Mesendoderm (in vitro differentiated cells): ENCODE measurements at regions not wholly inside any gene's neighbourhood (a gene's known extent, or its start where the extent isn't known, plus 50 kb on each side); places are given as distances from the start of the nearest gene placed in this dataset.

ENCODE experiments used
- DNase-seq: peaks from one replicate; pipeline ENCODE4 v3.0.0; 2013
- H2AK5ac ChIP-seq: 2 replicates; pipeline ENCODE4 v1.6.1; 2013; ENCODE audit warnings: low read length, inconsistent platforms
- H2BK120ac ChIP-seq: 2 replicates; pipeline ENCODE4 v1.6.1; 2013; ENCODE audit warnings: low read depth, mild to moderate bottlenecking, low read length, moderate library complexity, mixed read lengths
- H2BK15ac ChIP-seq: replicated peaks from 2 replicates; pipeline ENCODE4 v1.6.1; 2013; ENCODE audit warnings: low read depth, mild to moderate bottlenecking, moderate library complexity
- H2BK5ac ChIP-seq: 2 replicates; pipeline ENCODE4 v1.6.1; 2013; ENCODE audit warnings: low read length, inconsistent platforms
- H3K18ac ChIP-seq: 2 replicates; pipeline ENCODE4 v1.6.1; 2013; ENCODE audit warnings: mild to moderate bottlenecking, low read length, mixed read lengths
- H3K23ac ChIP-seq: one replicate; pipeline ENCODE4 v1.6.1; 2013; ENCODE audit warnings: low read length
- H3K27ac ChIP-seq: 2 replicates; pipeline ENCODE4 v1.5.1; 2013; ENCODE audit warnings: low read depth, mild to moderate bottlenecking, inconsistent platforms, low read length, moderate library complexity
- H3K27me3 ChIP-seq: 2 replicates; pipeline ENCODE4 v1.6.1; 2013; ENCODE audit warnings: low read length, control low read depth, mild to moderate bottlenecking, inconsistent platforms; ENCODE audit not compliant: insufficient read depth, poor library complexity
- H3K36me3 ChIP-seq: 2 replicates; pipeline ENCODE4 v1.6.1; 2013; ENCODE audit warnings: low read length, inconsistent platforms; ENCODE audit not compliant: control insufficient read depth, insufficient read depth
- H3K4ac ChIP-seq: one replicate; pipeline ENCODE4 v1.6.1; 2013; ENCODE audit warnings: low read depth, mild to moderate bottlenecking, low read length, moderate library complexity
- H3K4me1 ChIP-seq: 2 replicates; pipeline ENCODE4 v1.6.1; 2013; ENCODE audit warnings: low read depth, low read length, inconsistent platforms; ENCODE audit not compliant: control insufficient read depth
- H3K4me2 ChIP-seq: 2 replicates; pipeline ENCODE4 v1.6.1; 2013; ENCODE audit warnings: low read length
- H3K4me3 ChIP-seq: 2 replicates; pipeline ENCODE4 v1.5.1; 2013; ENCODE audit warnings: mild to moderate bottlenecking, low read length
- H3K56ac ChIP-seq: one replicate; pipeline ENCODE4 v1.6.1; 2013; ENCODE audit warnings: low read length
- H3K79me1 ChIP-seq: 2 replicates; pipeline ENCODE4 v1.6.1; 2013; ENCODE audit warnings: low read length, inconsistent platforms
- H3K79me2 ChIP-seq: 2 replicates; pipeline ENCODE4 v1.6.1; 2013; ENCODE audit warnings: mild to moderate bottlenecking, low read length; ENCODE audit not compliant: control insufficient read depth, insufficient read depth
- H3K9ac ChIP-seq: 2 replicates; pipeline ENCODE4 v1.6.1; 2013; ENCODE audit warnings: low read length, inconsistent platforms
- H4K5ac ChIP-seq: one replicate; pipeline ENCODE4 v1.6.1; 2013; ENCODE audit warnings: low read length
- H4K8ac ChIP-seq: one replicate; pipeline ENCODE4 v1.6.1; 2013; ENCODE audit warnings: low read depth, mild to moderate bottlenecking, control low read depth, low read length, moderate library complexity
- WGBS: extraction: QIAGEN DNeasy Blood & Tissue Kit; methylation state at CpG from one replicate; pipeline ENCODE4 v1.1.7; 2013; ENCODE audit warnings: low lambda C conversion rate, missing lambda C conversion rate; ENCODE audit not compliant: insufficient coverage; ENCODE audit errors: extremely low coverage; 5-methylcytosine and 5-hydroxymethylcytosine counted together

DNA sequence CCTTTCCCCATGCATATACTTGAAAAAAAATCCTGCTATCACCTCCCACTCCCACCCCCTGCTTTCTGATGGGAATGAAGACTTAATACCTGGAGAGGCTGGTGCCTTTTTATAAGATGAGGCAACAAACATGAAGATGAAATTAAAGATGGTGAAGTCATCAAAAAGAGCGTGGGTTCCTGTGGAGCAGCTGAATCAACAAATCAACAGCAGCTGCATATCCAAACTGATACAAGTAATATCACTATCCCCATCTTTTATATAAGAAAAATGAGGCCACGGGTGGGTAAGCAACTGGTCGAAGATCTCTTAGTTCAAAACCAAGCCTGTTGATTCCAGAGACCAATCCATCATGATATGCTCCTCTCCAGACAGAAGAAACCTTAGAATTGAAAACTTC lies 268.5 kb downstream of the ENC1 start:
- DNase-seq, result no peak
- no peak overlapping the region for H3K9ac ChIP-seq
- H3K4ac ChIP-seq, result no peak overlapping the region
- no peak overlapping the region for H2BK15ac ChIP-seq
- no peak overlapping the region for H4K8ac ChIP-seq
- no peaks in the 10 kb centered on the region for H3K27me3 ChIP-seq
- H3K79me2 ChIP-seq, result no peaks in the 10 kb centered on the region
- H3K36me3 ChIP-seq, result no peaks in the 10 kb centered on the region
- H3K56ac ChIP-seq, result no peak overlapping the region
- no peaks in the 10 kb centered on the region for H3K79me1 ChIP-seq
- H3K4me2 ChIP-seq, result no peak overlapping the region
- no peak overlapping the region for H3K27ac ChIP-seq
- H4K5ac ChIP-seq, result no peak overlapping the region
- no peak overlapping the region for H2AK5ac ChIP-seq
- H2BK5ac ChIP-seq, result no peak overlapping the region
- WGBS, result no CpG with 5 or more reads among the region's 3 CpGs
- H3K23ac ChIP-seq, result no peak overlapping the region
- no peak overlapping the region for H2BK120ac ChIP-seq
- H3K4me3 ChIP-seq, result no peak overlapping the region
- H3K4me1 ChIP-seq, result peaks cover 1% of the 10 kb centered on the region
- no peak overlapping the region for H3K18ac ChIP-seq

GRCh38 chr5:74371621-74372020 lies 268.9 kb downstream of the ENC1 start:
- Histone ChIP-seq H4K5ac (no peak overlapping the region), H4K8ac (no peak overlapping the region), H3K23ac (no peak overlapping the region), H3K79me2 (no peaks in the 10 kb centered on the region), H3K27me3 (no peaks in the 10 kb centered on the region), H2BK120ac (no peak overlapping the region), H3K4me2 (no peak overlapping the region), H2BK15ac (no peak overlapping the region), H3K4me3 (no peak overlapping the region), H3K9ac (no peak overlapping the region), H3K18ac (no peak overlapping the region), H2BK5ac (no peak overlapping the region), H3K4me1 (peaks cover 1% of the 10 kb centered on the region), H3K79me1 (no peaks in the 10 kb centered on the region), H3K4ac (no peak overlapping the region), H2AK5ac (no peak overlapping the region), H3K36me3 (no peaks in the 10 kb centered on the region), H3K56ac (no peak overlapping the region), H3K27ac (no peak overlapping the region)
- WGBS, result no CpG with 5 or more reads among the region's 5 CpGs
- DNase-seq, result no peak

- no peak overlapping the region for H3K4me2 ChIP-seq
- no peak overlapping the region for H4K5ac ChIP-seq
- no peak overlapping the region for H2BK15ac ChIP-seq
- no peak overlapping the region for H3K4ac ChIP-seq
- no peak overlapping the region for H4K8ac ChIP-seq
- no peak overlapping the region for H3K27ac ChIP-seq
- H3K79me1 ChIP-seq, result no peaks in the 10 kb centered on the region
- no peak overlapping the region for H3K9ac ChIP-seq
- no peaks in the 10 kb centered on the region for H3K27me3 ChIP-seq
- H2BK5ac ChIP-seq, result no peak overlapping the region
- no peak overlapping the region for H3K23ac ChIP-seq
- H3K56ac ChIP-seq, result no peak overlapping the region
- WGBS, result no CpG with 5 or more reads among the region's 7 CpGs
- H3K18ac ChIP-seq, result no peak overlapping the region
- DNase-seq, result no peak
- no peaks in the 10 kb centered on the region for H3K36me3 ChIP-seq
- H2BK120ac ChIP-seq, result no peak overlapping the region
- no peaks in the 10 kb centered on the region for H3K4me1 ChIP-seq
- no peak overlapping the region for H2AK5ac ChIP-seq
- H3K79me2 ChIP-seq, result no peaks in the 10 kb centered on the region
- H3K4me3 ChIP-seq, result no peak overlapping the region
Measured at GRCh38 chr5:74370168-74370567, 270.4 kb downstream of the ENC1 start.

DNA sequence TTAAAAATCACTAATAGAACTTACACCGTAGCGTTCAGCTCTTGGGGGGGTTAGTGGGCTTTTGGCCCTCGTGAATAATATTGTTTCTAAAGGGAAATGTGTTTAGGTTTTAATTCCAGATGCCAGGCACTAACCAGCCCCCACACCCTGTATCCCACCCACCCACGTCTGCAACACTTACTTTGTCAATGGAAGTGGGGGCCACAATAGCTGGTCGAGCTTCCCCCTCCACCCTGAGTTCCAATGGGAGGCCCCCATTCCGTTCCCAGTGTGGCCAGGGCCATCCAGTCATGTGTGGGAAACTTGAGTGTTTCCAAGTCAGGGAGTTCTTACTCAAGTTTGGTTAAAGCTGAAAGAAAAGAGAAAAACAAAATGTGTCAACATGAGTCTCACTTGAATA lies 271.4 kb downstream of the ENC1 start:
- Histone ChIP-seq H3K9ac (no peak overlapping the region), H3K79me2 (no peaks in the 10 kb centered on the region)
- no CpG with 5 or more reads among the region's 6 CpGs for WGBS

DNA sequence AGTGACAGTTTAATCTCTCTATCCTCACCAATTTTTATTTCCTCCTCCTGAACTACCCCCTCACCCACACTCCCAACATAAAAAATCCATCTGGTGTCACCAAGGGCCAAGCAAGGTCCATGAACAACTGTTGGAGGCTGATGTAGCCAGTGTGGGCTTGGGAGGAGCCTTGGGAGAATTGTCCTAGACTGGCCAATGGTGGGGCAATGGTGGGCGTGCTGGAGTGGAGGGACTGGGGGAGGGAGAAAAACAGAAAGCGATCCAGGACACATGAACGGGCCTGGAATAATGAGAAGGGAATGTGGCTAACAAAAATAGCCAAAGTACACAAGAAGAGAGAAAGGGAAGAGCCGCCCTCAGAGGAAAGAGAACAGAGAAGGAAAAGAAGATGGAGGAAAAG lies 272.6 kb downstream of the ENC1 start:
- Histone ChIP-seq H2AK5ac (no peak overlapping the region), H3K9ac (no peak overlapping the region), H3K79me2 (no peaks in the 10 kb centered on the region), H3K27ac (no peak overlapping the region), H3K18ac (no peak overlapping the region), H2BK5ac (no peak overlapping the region), H2BK120ac (no peak overlapping the region), H4K5ac (no peak overlapping the region), H3K4ac (no peak overlapping the region), H3K79me1 (no peaks in the 10 kb centered on the region), H3K27me3 (no peaks in the 10 kb centered on the region), H4K8ac (no peak overlapping the region), H3K4me3 (no peak overlapping the region), H3K23ac (no peak overlapping the region), H3K56ac (no peak overlapping the region), H3K36me3 (no peaks in the 10 kb centered on the region), H3K4me2 (no peak overlapping the region), H2BK15ac (no peak overlapping the region), H3K4me1 (no peaks in the 10 kb centered on the region)
- DNase-seq, result no peak
- WGBS, result no CpG with 5 or more reads among the region's 4 CpGs

More for the DNA sequence above, 271.4 kb downstream of the ENC1 start:
- Histone ChIP-seq H2BK5ac (no peak overlapping the region), H3K23ac (no peak overlapping the region), H3K56ac (no peak overlapping the region), H3K4me1 (no peaks in the 10 kb centered on the region), H3K4ac (no peak overlapping the region), H3K27ac (no peak overlapping the region), H3K79me1 (no peaks in the 10 kb centered on the region), H3K4me3 (no peak overlapping the region), H3K4me2 (no peak overlapping the region), H3K18ac (no peak overlapping the region), H3K36me3 (no peaks in the 10 kb centered on the region), H2AK5ac (no peak overlapping the region), H2BK120ac (no peak overlapping the region), H4K5ac (no peak overlapping the region), H3K27me3 (no peaks in the 10 kb centered on the region), H2BK15ac (no peak overlapping the region), H4K8ac (no peak overlapping the region)
- no peak for DNase-seq

DNA sequence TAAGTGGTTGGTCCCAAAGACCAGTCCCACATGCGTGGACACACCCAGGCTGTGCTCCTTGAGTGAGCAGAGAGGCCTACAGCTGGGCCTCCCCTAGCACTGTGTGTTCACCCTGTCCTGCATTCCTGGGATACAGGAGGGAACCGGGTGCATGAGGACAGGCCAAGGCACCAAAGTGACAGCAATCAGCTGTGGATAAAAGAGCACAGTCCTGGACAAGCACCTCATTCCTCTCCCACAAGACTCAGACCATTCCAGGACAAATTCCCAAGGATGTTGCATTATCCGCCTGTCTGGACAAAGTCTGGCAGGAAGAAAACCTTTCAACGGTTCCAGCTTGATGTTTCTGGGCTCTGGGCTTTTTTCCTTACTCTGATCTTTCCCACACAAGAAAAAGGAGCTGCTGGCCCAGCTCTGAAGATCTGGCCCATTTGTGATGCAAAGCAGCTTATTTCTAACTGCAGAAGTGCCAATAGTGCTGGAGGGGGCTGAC lies 273.2 kb downstream of the ENC1 start:
- Histone ChIP-seq H3K4me2 (no peak overlapping the region), H3K4me1 (no peaks in the 10 kb centered on the region), H2BK15ac (no peak overlapping the region), H2AK5ac (no peak overlapping the region), H3K27me3 (no peaks in the 10 kb centered on the region), H2BK120ac (no peak overlapping the region), H4K8ac (no peak overlapping the region), H3K9ac (no peak overlapping the region), H3K56ac (no peak overlapping the region), H3K4ac (no peak overlapping the region), H3K4me3 (no peak overlapping the region), H3K18ac (no peak overlapping the region), H4K5ac (no peak overlapping the region), H2BK5ac (no peak overlapping the region), H3K79me2 (no peaks in the 10 kb centered on the region), H3K36me3 (no peaks in the 10 kb centered on the region), H3K79me1 (no peaks in the 10 kb centered on the region), H3K23ac (no peak overlapping the region), H3K27ac (no peak overlapping the region)
- no CpG with 5 or more reads among the region's 4 CpGs for WGBS
- DNase-seq, result no peak
